ENCODE measurements at regions not wholly inside any gene's neighbourhood (a gene's known extent, or its start where the extent isn't known, plus 50 kb on each side); places are given as distances from the start of the nearest gene placed in this dataset.

DNA sequence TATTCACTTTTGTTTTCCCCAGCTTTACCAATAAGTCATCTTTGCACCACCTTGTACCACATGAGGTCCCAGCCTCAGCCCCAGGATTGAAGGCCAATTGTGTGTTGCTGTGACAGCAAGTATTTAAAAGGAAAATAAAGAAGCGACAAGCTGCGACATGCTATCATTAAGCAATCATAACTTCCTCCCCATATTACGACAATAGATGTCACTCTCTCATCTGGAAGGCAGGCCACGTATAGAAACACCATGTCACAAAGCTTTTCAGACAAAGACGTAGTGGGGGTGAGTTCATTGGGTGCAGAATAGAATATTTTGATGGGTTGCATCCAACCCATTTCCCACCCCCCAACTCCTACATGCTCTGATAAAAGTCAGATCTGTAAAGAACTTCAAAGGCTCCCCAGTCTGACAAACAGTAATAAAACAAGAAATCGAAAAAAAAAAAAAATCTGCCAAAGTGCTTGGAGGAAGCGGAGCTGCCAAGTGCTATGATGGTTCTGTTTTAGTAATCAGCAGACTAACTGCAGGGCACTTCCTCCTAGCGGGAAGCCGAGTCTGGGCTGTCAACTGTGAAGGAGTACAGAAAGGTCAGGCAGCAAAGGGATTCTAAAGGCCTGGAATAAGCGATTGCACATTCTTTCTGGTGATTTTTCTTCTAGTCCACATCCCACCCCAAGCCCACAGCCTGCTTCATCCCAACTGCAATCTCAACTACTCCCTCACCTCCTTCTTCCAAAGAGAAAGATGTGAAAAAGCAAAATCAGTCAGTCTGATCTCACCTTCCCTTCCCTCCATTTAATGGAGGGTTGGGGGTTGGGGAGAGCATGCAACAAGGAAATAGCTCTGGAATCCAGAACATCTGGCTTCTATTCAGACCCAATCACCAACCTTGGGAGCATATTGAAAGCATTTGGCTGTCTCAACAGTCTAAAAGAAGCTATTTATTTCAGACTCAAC lies 131.4 kb upstream of the UBASH3B start:
- DNase-seq: no peak

DNA sequence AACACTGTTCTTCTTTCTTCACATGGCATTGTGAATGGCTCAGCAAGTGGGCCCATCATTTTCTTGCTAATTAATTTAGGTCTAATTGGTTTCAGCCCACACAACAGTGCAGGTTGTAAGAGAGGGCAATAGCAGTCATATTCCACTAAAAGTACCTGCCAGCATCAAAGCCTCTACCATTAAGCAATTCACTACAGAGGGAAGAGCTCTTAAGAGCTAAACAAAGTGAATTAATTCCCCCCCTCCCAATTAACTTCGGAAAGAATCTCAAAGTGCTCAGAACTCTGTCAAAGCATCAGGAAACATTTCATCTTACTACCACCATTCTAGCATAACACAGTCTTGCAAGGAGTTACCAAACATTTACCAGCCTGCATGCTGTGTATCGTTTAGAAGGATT lies 133.9 kb upstream of the UBASH3B start:
- DNase-seq: no peak

DNA sequence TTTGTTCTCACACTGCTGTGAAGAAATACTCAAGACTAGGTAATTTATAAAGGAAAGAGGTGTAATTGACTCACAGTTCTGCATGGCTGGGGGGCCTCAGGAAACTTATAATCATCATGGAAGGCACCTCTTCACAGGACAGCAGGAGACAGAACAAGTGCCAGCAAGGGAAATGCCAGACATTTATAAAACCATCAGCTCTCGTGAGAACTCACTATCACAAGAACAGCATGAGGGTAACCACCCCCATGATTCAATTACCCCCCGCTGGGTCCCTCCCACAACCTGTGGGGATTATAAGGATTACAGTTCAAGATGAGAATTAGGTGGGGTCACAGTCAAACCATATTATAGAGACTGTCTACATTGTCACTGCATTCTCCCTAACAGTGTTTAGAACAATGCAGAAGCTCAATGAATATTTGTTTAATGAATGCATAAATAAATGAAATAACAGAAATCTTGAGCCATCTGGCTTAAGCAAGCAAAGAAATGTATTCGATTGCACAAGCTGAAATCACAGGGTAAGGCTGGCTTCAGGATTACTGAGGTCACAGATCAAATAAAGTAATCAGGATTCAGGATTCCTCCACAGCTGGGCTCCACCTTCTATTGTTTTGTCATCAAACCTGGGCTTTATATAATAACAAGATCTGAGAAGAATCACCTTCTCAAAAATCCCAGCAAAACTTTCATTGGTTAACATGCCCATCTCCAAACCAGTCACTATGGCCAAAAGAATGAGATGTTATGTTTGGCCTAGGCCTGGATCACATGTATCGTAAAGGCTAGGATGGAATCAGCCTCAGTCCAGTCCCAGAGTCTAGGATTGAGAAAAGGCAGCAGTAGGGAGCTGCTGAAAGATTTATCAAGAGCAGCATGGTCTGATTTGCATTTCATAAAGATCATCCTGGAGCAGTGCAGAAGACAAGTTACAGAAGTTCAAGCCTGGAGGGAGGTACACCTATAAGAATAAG lies 137.8 kb upstream of the UBASH3B start:
- no peak for DNase-seq

DNA sequence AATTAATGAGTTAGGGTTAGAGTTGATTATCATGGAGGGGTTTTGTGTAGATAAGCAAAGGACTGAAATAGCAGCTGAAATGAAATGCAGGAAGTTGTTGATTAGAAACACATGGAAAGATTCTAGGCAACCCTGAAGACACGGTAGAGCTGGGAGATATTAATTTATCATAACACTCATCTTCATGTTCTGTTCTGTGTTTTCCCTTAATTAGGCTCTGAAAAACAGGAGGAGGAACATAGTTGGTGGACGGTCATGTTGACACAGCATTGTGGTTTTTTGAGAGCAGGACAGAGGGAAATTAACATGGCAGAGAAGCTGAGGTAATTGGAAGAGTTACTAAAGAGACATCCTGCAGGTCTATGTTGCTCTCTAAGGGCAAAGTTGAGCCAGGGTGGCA lies 138.8 kb upstream of the UBASH3B start:
- no peak for DNase-seq

DNA sequence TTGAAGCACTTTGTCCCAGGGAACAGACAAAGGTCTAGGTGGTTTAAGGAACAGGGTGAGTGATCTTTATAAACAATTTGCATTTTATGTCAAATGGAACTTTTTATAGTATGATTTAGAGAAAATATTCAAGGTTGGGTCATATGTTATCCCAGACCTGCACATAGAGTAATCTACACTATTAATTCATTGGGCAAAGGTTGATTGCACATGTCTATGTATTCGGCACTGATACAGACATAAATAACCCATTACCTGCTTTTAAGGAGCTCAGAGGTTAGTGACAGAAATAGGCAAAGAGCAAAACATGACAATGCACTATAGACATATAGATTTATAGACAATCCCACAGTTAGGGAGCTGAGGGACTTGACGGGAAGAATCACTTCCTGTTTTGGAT lies 141.5 kb upstream of the UBASH3B start:
- DNase-seq: no peak

DNA sequence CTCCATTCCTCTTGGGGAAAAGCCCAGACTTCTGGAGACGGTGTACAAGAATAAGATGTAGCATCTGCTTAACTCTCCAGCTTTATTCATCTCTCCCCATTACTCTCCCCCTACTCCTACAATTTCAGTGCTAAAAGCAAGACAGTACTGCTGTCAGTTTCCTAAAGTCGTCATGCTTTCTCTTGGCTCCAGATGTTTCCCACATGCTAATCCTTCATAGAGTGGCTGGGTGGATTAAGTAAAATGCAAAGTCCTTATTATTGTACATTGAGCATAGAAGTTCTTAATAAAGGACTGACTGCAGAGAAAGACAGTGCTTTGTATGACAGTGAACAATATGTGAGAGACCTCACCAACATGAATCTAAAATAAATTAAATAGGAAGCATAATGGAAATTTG lies 142.2 kb upstream of the UBASH3B start:
- no peak for DNase-seq

DNA sequence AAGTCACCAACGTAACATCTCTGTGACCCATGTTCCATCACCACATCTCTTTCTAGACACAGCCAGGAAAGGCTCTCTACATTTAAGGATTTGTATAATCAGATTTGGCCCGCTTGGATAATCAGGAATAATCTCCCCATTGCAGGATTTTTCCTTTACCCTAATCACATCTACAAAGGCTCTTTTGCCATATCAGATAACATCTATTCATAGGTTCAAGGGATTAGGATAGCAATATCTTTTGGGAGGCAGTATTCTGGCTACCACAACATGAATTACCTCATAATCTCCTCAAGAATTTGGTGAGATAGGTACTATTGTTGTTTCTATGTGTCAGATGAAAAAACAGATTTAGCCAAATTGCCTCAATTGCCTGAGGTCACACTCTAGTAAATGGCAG lies 142.8 kb upstream of the UBASH3B start:
- DNase-seq: no peak

DNA sequence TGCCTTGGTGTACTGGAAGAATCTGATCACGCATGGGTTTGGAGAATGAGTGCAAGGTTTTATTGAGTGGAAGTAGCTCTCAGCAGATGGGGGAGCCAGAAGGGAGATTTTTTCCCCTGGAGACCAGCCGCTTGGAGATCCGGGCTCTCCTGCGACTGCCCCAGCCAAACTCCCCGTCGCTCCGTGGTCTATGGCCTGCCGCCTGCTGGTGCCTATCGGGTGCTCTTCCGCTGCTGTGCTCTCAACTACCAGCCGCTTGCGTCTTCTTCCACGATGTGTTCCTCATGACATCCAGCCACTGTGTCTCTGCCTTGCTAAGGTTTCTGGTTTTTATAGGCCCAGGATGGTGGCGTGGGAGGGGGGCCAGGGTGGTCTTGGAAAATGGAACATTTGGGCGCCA lies 145.6 kb upstream of the UBASH3B start:
- no peak for DNase-seq

DNA sequence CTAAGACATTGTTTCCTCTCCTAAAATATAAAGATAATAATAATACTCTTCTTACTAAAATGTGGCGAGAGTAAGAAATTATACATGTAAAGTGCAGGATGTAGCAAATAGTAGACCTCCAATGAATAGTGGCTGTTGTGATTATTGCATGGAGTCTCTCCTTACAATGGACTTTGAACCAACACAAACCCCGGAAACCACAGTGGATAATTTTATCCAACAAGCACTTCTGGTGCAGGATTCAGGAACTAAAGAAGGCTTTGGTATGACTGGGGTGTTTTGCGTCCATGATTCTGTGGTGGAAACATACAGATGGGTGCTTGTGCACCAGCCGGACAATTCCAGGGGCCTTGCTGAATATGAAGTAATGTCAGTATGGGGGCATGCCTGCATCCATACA lies 146.4 kb upstream of the UBASH3B start:
- no peak for DNase-seq

DNA sequence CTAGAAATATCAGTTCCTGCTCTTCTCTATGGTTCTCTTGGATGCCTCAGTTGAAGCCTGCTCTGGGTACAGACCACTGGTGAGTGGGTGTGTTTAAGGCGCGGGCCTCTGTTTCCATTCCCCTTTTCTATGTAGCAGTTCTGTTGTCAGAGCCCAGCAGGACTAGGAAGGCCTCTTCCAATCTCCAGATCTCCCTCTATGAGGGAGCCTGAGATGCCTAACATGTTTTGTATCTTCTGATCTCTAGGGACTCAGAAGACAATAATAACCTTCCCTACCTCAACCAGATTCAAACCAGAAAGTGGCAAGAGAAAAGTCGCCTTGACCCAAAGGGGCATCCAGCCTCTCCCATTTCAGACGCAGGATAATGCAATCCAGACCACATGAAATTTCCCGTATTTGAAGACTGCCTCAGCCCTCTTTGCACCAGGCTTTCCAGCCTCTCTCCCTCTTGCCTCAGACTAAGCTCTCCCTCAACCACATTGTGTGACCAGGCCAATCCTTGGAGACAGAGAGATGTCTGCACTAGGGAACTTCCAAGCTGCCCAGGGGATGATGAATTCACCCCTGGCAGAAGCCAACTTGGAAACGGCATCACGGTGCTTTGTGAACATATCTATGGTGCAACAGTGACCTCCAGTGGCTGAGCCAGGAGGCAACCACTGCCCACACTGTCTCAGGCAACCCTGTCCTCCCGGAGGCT lies 150.1 kb upstream of the UBASH3B start:
- no peak for DNase-seq

DNA sequence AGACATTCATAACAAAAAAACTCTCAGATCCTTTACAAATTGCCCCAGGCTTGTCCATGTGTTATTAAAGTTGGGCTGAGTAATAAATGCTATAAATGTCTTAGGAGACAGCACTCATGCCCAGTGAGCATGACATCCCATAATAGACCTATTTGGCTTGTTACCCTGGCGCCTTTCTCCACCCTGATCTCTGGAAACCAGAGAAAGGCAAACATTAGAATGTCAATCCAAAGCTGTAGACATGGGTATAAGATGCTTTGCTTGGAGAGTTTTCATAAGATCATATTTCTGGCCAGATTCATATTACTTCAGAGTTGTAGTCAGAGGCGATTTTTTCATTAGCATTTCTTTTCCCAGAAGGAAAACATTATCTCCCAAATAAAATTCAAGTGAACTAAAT lies 161.3 kb upstream of the UBASH3B start:
- no peak for DNase-seq

DNA sequence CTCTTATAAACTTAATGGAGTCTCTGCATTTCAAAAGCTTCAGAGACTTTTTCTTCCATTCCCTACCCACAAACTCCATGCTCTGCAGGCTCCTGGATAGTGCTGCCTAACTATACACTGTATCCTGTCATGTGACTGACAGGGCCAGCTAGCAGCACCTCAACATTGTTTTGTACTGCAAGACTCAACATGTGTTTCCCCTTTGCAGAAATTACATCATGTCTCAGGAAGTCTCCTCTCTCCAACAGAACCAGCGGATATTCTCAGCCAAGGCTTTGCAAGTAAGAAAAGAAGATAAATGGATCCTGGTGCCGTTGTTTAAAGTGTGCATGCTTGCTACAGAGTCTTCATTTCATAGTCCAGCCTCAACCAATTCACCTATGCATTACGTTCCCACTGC lies 164.0 kb upstream of the UBASH3B start:
- no peak for DNase-seq

DNA sequence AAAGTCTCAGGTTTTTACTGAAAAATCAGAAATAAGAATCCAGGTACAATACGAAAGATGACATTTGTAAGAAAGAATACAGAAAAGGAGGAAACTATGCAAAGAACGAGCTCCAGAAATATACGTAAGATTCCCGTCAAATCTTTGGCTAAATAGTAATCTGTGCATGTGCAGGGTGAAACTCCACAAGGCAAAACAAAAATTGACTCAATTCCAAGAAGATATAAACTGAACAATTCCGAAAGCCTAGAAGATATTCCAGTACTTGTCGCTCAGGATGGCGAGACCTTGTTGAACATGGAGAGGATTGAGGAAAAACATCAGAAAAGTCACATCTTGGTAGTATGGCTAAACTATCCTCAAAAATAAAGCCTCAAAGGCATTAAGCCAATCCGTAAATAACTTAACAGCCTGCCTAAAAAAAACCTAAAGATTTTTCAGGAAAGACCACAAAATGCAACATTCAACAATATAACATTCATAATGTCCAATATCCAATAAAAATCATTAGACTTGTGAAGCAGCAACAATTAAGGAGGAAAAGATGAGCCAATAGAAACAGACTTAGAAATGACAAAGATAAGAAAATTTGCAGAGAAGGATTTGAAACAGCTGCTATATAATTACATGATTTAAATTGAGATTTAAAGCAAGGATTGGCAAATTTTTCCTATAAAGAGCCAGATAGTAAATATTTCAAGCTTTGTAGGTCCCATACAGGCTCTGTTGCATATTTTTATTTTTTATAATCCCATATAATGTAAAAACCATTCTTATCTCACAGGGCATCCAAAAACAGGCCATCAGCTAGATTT lies 166.4 kb upstream of the UBASH3B start:
- no peak for DNase-seq

DNA sequence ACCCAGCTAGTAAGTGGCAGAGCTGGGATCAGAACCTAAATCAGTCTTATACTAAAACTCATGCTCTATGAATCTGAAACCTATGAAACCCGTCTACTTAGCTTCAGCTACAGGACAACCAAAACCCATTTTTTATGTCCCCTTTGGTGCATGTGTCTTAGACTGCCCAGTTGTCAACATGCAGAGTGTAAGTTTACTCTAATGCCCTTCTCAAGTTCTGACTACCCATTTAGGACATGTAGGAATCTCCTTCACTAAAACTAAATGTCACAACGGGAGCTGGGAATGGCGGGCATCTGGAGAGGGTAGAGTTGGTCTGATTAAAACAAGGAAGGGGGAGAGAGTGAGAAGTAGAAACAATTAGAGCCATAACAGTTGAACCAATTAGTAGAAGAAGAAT lies 167.9 kb upstream of the UBASH3B start:
- no peak for DNase-seq

DNA sequence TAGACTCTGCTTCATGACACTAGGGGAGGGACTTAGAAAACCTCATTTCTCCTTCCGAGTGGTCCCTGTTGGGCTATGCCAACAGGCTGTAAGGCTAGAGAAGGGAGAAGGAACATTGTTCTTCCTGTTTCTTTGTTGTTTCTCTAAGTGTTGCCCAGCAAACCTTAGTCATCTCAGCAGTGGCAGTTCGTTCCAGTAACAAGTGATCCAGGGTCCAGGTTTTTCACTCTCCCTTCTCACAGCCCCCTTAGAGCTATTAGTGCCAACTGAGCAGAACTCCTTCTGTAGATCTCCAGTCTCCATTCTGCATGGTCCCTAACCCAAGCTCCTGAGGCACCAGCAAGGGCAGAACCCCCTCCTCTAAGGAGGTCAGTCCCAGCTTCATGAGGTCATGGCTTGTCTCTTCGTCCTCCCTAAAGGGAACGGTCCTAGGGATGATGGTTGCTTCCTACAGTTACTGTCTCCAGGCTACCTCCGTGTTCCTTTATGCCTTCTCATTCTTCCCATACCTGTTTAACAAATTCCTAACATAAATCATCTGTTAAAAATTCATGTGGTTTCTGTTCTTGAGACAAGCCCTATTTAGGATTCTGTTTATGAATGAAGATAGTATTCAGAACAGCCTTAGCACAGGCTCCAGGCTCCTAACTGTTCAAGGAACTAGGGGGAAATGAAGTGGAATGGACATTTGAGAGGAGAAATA lies 168.6 kb upstream of the UBASH3B start:
- no peak for DNase-seq

DNA sequence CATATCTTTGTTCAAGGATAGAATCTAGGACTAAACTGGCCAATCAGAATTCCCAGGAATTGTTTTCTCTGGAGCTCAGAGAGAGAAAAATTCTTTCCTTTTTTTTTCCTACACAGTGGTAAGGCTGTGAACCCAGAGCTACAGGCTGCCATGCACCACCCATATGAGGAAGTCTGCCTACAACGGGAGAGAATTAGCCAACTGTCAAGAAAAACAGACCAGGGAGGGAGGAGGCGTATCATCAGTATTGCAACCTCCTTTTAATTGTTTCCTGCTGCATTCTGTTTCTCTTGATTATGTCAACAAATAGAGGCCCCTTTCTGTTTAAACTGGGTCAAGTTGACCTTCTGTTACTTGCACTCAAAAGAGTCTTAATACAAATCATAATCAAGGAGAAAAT lies 176.5 kb upstream of the UBASH3B start:
- DNase-seq: no peak

DNA sequence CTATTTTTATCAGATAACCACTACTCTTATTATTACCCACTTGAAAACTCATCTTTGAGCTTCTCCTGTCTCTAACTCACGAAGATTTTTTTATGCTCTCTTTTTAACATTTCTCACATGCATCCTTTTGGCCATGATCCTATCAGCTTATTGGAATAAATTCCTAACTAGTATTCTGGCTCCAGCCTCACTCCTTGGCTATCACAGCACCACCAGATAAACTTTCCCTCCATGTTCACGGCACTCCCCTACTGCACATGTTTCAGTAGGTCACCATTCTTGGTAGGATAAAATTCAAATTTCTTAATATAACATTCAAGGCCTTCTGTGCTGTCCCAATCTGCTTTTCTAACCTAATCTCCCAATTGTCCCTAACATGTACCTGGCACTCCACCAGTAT lies 186.6 kb upstream of the UBASH3B start:
- DNase-seq: no peak

DNA sequence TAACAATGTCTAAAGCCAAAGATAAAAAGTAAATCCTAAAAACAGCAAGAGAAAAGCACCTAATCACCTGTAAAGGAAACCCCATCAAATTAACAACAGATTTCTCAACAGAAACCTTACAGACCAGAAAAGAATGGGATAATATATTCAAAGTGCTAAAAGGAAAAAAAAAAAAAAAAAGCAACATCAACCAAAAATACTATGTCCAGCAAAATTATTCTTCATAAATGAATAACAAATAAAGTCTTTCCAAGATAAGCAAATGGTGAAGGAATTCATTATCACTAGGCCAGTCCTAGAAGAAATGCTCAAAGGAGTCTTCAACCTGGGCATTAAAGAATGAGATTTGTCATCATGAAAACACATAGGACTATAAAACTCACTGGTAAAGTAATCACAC lies 192.0 kb upstream of the UBASH3B start:
- DNase-seq: no peak

DNA sequence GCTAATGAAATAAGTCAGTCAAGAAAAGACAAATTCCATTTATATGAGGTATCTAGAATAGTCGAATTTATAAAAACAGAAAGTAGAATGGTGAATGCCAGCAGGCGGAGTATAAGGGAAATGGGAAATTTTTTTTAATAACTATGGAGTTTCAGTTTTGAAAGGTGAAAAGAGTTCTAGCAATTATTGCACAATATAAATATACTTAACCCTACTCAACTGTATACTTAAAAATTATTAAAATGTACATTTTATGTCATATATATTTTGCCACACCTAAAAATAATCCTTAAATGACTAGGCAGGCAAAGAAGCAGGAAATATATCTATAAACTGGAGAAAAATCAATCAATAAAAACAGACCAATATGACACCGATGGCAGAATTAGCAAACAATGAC lies 196.5 kb upstream of the UBASH3B start:
- DNase-seq: no peak

DNA sequence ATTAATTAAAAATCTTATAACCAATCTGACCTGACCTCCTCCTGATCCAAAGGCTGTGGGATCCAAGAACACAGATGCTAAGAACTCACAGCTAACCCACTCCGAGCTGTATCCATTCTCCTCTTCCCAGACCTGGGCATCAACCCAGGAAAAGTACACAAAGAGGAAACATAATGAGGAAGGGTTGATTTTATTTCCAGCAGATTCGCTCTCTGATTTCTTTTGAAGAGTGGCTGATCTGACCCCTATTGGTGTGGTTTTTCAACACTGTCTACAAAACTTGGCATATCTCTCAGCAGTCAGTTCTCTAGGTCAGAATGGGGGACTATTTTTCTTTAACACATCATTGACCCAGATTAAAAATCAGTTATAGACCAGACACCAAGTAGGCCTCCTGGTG lies 201.9 kb upstream of the UBASH3B start:
- DNase-seq: no peak

DNA sequence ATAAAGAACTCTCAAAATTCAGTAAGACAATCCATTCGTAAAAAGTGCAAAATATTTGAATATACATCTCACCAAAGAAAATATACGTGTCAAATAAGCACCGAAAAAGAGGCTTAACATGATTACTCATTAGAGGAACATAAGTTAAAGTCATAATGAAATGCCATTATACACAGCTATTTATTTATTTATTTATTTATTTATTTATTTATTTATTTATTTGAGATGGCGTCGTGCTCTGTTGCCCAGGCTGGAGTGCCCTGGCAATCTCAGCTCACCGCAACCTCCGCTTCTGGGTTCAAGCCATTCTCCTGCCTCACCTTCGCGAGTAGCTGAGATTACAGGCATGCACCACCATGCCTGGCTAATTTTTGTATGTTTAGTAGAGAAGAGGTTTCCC lies 203.6 kb upstream of the UBASH3B start:
- DNase-seq: no peak

DNA sequence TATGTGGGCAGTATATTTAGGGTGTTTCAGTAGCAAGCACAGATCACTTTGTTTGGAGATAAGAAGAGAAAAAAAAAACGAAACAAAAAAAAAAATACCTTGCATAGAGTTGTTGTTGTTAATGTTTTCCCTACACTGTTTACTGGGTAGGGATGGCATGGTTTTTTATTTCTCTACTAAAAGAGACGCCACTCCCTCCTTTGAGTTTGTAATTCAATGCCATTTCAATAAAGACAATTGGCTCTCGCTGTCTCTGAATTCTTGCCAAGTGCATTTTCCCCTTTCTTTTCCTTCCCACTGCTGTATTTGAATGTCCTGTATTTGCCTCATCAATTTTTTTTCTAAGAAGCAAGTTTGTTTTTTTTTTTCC lies 213.9 kb upstream of the UBASH3B start:
- DNase-seq: no peak

All from GDM1 (cell line).